ENCODE measurements at regions not wholly inside any gene's neighbourhood (a gene's known extent, or its start where the extent isn't known, plus 50 kb on each side); places are given as distances from the start of the nearest gene placed in this dataset.
"Not testable (repeated sequence)": the region's sequence is repeated elsewhere in the genome, so short reads cannot be mapped to it uniquely, and the experiment has no call there.

- no peak for DNase-seq
These were observed 67.3 kb upstream of the FBXO33 start for GRCh38 chr14:39499514-39499913.

- DNase-seq = not testable (repeated sequence)
These were observed 65.4 kb upstream of the FBXO33 start for GRCh38 chr14:39497677-39498076.

GRCh38 chr14:39492267-39492666 is 60.0 kb upstream of the FBXO33 start:
- no peak for DNase-seq

GRCh38 chr14:39491134-39491571 is 58.9 kb upstream of the FBXO33 start:
- DNase-seq = no peak

GRCh38 chr14:39488600-39488999 is 56.4 kb upstream of the FBXO33 start:
- DNase-seq = peak; percentile 25

- DNase-seq = no peak
These were observed 51.4 kb upstream of the FBXO33 start for GRCh38 chr14:39483682-39484081.

All from NCI-H524 treated with DMSO at 0.1 percent for 48 hours (cell line).